ENCODE measurements at regions not wholly inside any gene's neighbourhood (a gene's known extent, or its start where the extent isn't known, plus 50 kb on each side); places are given as distances from the start of the nearest gene placed in this dataset.

DNA sequence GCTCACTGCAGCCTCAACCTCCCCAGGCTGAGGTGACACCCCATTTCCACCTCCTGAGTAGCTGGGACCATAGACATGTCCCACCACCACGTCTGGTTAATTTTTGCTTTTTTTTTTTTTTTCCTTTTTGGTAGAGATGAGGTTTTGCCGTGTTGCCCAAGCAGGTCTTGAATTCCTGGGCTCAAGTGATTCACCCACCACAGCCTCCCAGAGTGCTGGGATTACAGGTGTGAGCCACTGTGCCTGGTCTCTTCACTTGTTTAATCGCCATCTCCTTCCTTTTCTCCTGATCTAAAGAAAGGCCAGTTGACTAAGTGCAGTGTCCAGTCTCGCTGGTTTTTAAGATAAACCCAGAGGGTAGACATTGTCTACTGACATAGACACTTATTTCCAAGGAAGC, 152.0 kb downstream of the C16orf95 start:
- TF ChIP-seq, protein P1, sequence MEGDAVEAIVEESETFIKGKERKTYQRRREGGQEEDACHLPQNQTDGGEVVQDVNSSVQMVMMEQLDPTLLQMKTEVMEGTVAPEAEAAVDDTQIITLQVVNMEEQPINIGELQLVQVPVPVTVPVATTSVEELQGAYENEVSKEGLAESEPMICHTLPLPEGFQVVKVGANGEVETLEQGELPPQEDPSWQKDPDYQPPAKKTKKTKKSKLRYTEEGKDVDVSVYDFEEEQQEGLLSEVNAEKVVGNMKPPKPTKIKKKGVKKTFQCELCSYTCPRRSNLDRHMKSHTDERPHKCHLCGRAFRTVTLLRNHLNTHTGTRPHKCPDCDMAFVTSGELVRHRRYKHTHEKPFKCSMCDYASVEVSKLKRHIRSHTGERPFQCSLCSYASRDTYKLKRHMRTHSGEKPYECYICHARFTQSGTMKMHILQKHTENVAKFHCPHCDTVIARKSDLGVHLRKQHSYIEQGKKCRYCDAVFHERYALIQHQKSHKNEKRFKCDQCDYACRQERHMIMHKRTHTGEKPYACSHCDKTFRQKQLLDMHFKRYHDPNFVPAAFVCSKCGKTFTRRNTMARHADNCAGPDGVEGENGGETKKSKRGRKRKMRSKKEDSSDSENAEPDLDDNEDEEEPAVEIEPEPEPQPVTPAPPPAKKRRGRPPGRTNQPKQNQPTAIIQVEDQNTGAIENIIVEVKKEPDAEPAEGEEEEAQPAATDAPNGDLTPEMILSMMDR (IDR thresholded peaks at IDR 0.05; ENCODE audit: insufficient read depth, low read depth, low read length), result no peak
- no peak for TF ChIP-seq EZH2 (IDR thresholded peaks at IDR 0.05; ENCODE audit: insufficient read depth, low read length)

All from astrocyte (in vitro differentiated cells and primary cell).